ENCODE measurements at regions not wholly inside any gene's neighbourhood (a gene's known extent, or its start where the extent isn't known, plus 50 kb on each side); places are given as distances from the start of the nearest gene placed in this dataset.

DNA sequence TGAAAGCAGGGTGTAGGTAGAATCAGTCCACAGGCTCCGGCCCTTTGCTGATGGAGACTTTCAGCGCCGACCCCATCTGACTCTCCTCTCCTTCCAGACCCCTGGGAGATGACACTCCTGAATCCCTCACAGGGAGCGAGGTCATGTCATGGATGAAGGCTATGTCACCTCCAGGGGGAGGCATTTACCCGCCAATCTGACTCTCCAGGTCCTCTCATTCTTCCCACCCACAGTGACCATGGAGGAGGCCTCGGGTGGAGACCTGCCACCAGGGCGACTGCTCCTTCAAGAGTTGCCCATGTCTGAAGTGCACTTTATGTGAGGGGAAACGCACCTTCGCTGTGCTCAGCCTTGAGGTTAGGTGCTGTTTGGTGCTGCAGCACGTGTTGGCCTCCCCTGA is 112.7 kb downstream of the KLF13 start:
- TF ChIP-seq POLR2AphosphoS5 (IDR thresholded peaks at IDR 0.05; ENCODE audit: low read depth, low read length): no peak
- no peak for TF ChIP-seq SIN3A (IDR thresholded peaks at IDR 0.05; ENCODE audit: borderline replicate concordance, insufficient read depth, low read length)
- TF ChIP-seq, protein P1, sequence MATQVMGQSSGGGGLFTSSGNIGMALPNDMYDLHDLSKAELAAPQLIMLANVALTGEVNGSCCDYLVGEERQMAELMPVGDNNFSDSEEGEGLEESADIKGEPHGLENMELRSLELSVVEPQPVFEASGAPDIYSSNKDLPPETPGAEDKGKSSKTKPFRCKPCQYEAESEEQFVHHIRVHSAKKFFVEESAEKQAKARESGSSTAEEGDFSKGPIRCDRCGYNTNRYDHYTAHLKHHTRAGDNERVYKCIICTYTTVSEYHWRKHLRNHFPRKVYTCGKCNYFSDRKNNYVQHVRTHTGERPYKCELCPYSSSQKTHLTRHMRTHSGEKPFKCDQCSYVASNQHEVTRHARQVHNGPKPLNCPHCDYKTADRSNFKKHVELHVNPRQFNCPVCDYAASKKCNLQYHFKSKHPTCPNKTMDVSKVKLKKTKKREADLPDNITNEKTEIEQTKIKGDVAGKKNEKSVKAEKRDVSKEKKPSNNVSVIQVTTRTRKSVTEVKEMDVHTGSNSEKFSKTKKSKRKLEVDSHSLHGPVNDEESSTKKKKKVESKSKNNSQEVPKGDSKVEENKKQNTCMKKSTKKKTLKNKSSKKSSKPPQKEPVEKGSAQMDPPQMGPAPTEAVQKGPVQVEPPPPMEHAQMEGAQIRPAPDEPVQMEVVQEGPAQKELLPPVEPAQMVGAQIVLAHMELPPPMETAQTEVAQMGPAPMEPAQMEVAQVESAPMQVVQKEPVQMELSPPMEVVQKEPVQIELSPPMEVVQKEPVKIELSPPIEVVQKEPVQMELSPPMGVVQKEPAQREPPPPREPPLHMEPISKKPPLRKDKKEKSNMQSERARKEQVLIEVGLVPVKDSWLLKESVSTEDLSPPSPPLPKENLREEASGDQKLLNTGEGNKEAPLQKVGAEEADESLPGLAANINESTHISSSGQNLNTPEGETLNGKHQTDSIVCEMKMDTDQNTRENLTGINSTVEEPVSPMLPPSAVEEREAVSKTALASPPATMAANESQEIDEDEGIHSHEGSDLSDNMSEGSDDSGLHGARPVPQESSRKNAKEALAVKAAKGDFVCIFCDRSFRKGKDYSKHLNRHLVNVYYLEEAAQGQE (IDR thresholded peaks at IDR 0.05; ENCODE audit: insufficient read depth in 1 of 2, low read depth in 2 of 2, low read length in 2 of 2): no peak
- TF ChIP-seq TAF1 (IDR thresholded peaks at IDR 0.05; ENCODE audit: borderline replicate concordance, insufficient read depth, low read length): no peak
- no peak for TF ChIP-seq FOXP2 (optimal IDR thresholded peaks at IDR 0.05; ENCODE audit: borderline replicate concordance, extremely low read depth, extremely low read length, insufficient read depth)

DNA sequence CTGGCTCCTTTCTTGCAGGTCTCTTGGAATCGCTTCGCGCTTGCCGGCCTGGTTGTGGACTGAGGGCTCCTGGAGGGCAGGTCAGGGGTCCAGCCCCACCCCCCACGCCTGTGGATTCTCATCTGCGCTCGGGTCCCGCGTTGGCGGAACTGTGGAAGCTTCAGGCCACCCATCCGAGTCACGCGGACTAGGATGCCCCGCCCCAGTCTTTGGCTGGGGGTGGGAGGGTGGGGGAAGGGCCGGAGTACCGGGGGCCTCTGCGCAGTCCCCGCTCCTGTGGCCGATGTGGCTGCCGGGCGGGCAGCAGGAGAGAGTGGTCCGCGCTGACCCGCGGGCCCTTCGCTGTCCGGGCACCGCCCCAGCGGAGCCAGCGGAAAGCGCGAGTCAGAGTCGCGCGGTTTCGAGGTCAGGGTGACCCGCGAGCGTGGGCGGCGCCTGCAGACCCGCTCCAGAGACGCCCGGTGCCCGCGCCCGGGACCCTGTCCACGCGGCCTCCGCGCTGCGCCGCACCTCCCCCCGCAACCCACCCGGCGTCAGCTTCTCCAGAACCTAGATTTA is 114.2 kb downstream of the KLF13 start:
- TF ChIP-seq POLR2AphosphoS5 (IDR thresholded peaks at IDR 0.05; ENCODE audit: low read depth, low read length) (no peak), FOXP2 (optimal IDR thresholded peaks at IDR 0.05; ENCODE audit: borderline replicate concordance, extremely low read depth, extremely low read length, insufficient read depth) (no peak), SIN3A (IDR thresholded peaks at IDR 0.05; ENCODE audit: borderline replicate concordance, insufficient read depth, low read length) (no peak), TAF1 (IDR thresholded peaks at IDR 0.05; ENCODE audit: borderline replicate concordance, insufficient read depth, low read length) (no peak)
- TF ChIP-seq, protein P1 (IDR thresholded peaks at IDR 0.05; ENCODE audit: insufficient read depth in 1 of 2, low read depth in 2 of 2, low read length in 2 of 2): no peak

DNA sequence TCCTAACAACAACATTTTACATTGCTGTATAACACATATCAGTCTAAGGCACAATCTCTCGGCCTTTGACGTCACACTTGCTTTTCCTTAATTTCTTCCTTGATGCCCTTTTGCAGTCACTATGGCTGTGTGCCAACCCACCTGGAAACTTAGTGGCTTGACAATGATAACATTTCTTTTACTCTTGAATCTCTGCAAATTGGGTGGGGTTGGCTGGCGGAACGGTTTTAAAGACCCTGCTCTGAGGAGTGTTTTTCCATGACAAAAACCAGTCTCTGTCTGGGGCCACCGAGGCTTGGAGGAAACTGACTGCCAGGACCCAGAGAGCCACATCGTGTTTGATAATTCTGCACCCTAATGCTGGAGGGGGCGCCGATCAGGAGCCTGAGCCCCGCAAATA is 115.6 kb downstream of the KLF13 start:
- TF ChIP-seq SIN3A (IDR thresholded peaks at IDR 0.05; ENCODE audit: borderline replicate concordance, insufficient read depth, low read length) (no peak), TAF1 (IDR thresholded peaks at IDR 0.05; ENCODE audit: borderline replicate concordance, insufficient read depth, low read length) (no peak), FOXP2 (optimal IDR thresholded peaks at IDR 0.05; ENCODE audit: borderline replicate concordance, extremely low read depth, extremely low read length, insufficient read depth) (no peak), POLR2AphosphoS5 (IDR thresholded peaks at IDR 0.05; ENCODE audit: low read depth, low read length) (no peak)
- TF ChIP-seq, protein P1 (IDR thresholded peaks at IDR 0.05; ENCODE audit: insufficient read depth in 1 of 2, low read depth in 2 of 2, low read length in 2 of 2): no peak

DNA sequence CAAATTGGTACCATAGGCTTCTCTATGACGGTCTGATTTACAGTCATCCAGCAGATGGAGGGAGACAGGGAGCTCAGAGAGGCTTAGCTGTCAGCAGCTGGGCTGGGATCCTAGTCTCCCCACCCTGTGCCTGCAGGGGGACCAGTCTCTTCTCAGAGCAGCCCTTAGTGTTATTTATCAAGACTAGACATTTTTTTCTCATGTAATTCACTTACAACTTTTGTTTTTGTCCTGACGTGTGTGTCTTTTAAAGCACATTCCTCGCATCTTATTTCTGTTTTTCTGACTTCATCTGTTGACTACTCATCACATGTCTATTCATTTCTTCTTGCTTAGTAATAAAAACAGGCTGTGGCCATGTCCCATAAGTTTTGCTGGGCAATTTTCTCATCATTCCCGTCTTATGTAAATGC is 116.1 kb downstream of the KLF13 start:
- TF ChIP-seq TAF1 (IDR thresholded peaks at IDR 0.05; ENCODE audit: borderline replicate concordance, insufficient read depth, low read length): no peak

DNA sequence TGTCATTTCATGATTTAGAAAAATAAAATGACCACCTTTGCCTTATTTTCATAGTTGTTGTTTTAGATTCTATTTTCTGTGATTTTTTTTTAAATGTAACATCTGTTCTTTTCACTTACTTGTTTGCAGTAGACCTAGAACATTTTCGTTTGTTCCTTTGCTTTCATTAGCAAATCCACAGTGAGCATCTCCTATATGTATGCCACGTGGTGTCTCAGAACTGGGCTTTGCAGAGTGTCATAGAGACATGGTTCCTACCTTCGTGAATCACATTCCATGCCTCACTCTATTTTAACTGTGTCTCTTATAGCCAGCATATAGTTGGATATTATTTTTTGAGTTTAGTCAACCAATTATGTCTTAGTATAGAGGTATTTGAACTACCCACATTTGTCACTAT is 118.2 kb downstream of the KLF13 start:
- TF ChIP-seq, protein P1 (IDR thresholded peaks at IDR 0.05; ENCODE audit: insufficient read depth in 1 of 2, low read depth in 2 of 2, low read length in 2 of 2): no peak
- no peak for TF ChIP-seq TAF1 (IDR thresholded peaks at IDR 0.05; ENCODE audit: borderline replicate concordance, insufficient read depth, low read length)
- TF ChIP-seq SIN3A (IDR thresholded peaks at IDR 0.05; ENCODE audit: borderline replicate concordance, insufficient read depth, low read length): no peak
- TF ChIP-seq POLR2AphosphoS5 (IDR thresholded peaks at IDR 0.05; ENCODE audit: low read depth, low read length): no peak
- TF ChIP-seq FOXP2 (optimal IDR thresholded peaks at IDR 0.05; ENCODE audit: borderline replicate concordance, extremely low read depth, extremely low read length, insufficient read depth): no peak

All from PFSK-1 (cell line).